SK-N-SH (cell line): ENCODE measurements at regions not wholly inside any gene's neighbourhood (a gene's known extent, or its start where the extent isn't known, plus 50 kb on each side); places are given as distances from the start of the nearest gene placed in this dataset.

Experiments used
- CTCF ChIA-PET: fragments of 300-600, 350-600 bp; formaldehyde crosslinking; extraction: SDS; loops from one replicate; lab custom pipeline; 2021; lab: Yijun Ruan, JAX
- POLR2A ChIA-PET: fragments of 350-600 bp; sonication (Branson Sonifier 250); formaldehyde crosslinking; extraction: SDS; loops from one replicate; lab custom pipeline; 2020; ENCODE audit warnings: antibody characterized with exemption, inconsistent platforms; lab: Yijun Ruan, JAX
- DNase-seq: peaks from one replicate; pipeline ENCODE4 v3.0.0; 2012
- H2AFZ ChIP-seq: fragments of 200-600 bp; sonication (generic); 2 replicates; pipeline ENCODE4 v1.8.1; 2016; ENCODE audit warnings: antibody characterized with exemption, mild to moderate bottlenecking, low read depth
- H3F3A ChIP-seq: fragments of 200-600 bp; sonication (generic); replicated peaks from 2 replicates; pipeline ENCODE3; 2016; ENCODE audit warnings: antibody characterized with exemption, mild to moderate bottlenecking; ENCODE audit not compliant: insufficient read depth
- H3K27ac ChIP-seq, 2 experiments: fragments of 200-500 bp in 1 of 2; fragments of 200-600 bp in 1 of 2; sonication (Bioruptor generic) in 1 of 2; sonication (generic), shearing (Covaris generic) in 1 of 2; 2 replicates each; pipeline versions ENCODE4 v1.5.1 to v1.6.1; 2014 to 2016; ENCODE audit warnings: low read depth in 2 of 2, inconsistent platforms in 1 of 2, low read length in 1 of 2, mild to moderate bottlenecking in 1 of 2, mixed read lengths in 1 of 2
- H3K27me3 ChIP-seq: fragments of 200-600 bp; sonication (generic), shearing (Covaris generic); 2 replicates; pipeline ENCODE4 v1.6.1; 2016; ENCODE audit warnings: mixed run types; ENCODE audit not compliant: insufficient read depth
- H3K36me3 ChIP-seq, 2 experiments: fragments of 200-500 bp in 1 of 2; fragments of 200-600 bp in 1 of 2; sonication (Bioruptor generic) in 1 of 2; sonication (generic) in 1 of 2; replicated peaks in 1 of 2; 2 replicates each; pipeline versions ENCODE3 to v1.5.1; 2014 to 2016; ENCODE audit warnings: low read length in 1 of 2, mild to moderate bottlenecking in 1 of 2; ENCODE audit not compliant: insufficient read depth in 2 of 2, control insufficient read depth in 1 of 2
- H3K4me1 ChIP-seq, 2 experiments: fragments of 200-500 bp in 1 of 2; fragments of 200-600 bp in 1 of 2; sonication (Bioruptor generic) in 1 of 2; sonication (generic), shearing (Covaris generic) in 1 of 2; 2 replicates each; pipeline versions ENCODE4 v1.5.1 to v1.6.1; 2014 to 2016; ENCODE audit warnings: low read depth in 1 of 2, low read length in 1 of 2, mixed run types in 1 of 2; ENCODE audit not compliant: insufficient read depth in 2 of 2, control insufficient read depth in 1 of 2
- H3K4me2 ChIP-seq: fragments of 200-600 bp; sonication (generic), shearing (Covaris generic); 2 replicates; pipeline ENCODE4 v1.6.1; 2017; ENCODE audit warnings: mixed run types
- H3K4me3 ChIP-seq, 2 experiments: fragments of 200-500 bp in 1 of 2; fragments of 200-600 bp in 1 of 2; sonication (Bioruptor generic) in 1 of 2; sonication (generic), shearing (Covaris generic) in 1 of 2; 2 replicates each; pipeline versions ENCODE4 v1.5.1 to v1.8.1; 2014 to 2016; ENCODE audit warnings: low read depth in 2 of 2, inconsistent platforms in 1 of 2, low read length in 1 of 2, mild to moderate bottlenecking in 1 of 2, mixed read lengths in 1 of 2, moderate library complexity in 1 of 2
- H3K79me2 ChIP-seq: fragments of 200-600 bp; sonication (generic); 2 replicates; pipeline ENCODE4 v1.8.1; 2017; ENCODE audit warnings: mild to moderate bottlenecking; ENCODE audit not compliant: insufficient read depth
- H3K9ac ChIP-seq: fragments of 200-600 bp; sonication (generic); 2 replicates; pipeline ENCODE4 v1.6.1; 2017; ENCODE audit warnings: mixed run types
- H3K9me2 ChIP-seq: fragments of 200-600 bp; sonication (generic); 2 replicates; pipeline ENCODE4 v1.6.1; 2017; ENCODE audit warnings: mixed run types
- H3K9me3 ChIP-seq: fragments of 200-600 bp; sonication (generic); 2 replicates; pipeline ENCODE4 v1.6.1; 2017; ENCODE audit warnings: mixed run types, mild to moderate bottlenecking, moderate library complexity
- H4K20me1 ChIP-seq: fragments of 200-600 bp; sonication (generic); 2 replicates; pipeline ENCODE4 v1.6.1; 2017; ENCODE audit warnings: mild to moderate bottlenecking, mixed run types; ENCODE audit not compliant: insufficient read depth
- EZH2phosphoT487 ChIP-seq: fragments of 200-600 bp; sonication (generic); IDR thresholded peaks from 2 replicates; pipeline ENCODE4 v1.6.1; 2017; ENCODE audit warnings: low read depth, mixed run types, mild to moderate bottlenecking, antibody characterized with exemption, moderate library complexity, borderline replicate concordance
- MXI1 ChIP-seq: IDR thresholded peaks from 2 replicates; pipeline ENCODE4 v1.6.1; 2012; ENCODE audit warnings: mild to moderate bottlenecking, low read depth, low read length, improper control_type of control experiment
- NRF1 ChIP-seq: IDR thresholded peaks from 2 replicates; pipeline ENCODE4 v1.6.1; 2012; ENCODE audit warnings: low read depth, mild to moderate bottlenecking, low read length
- POLR2AphosphoS5 ChIP-seq: IDR thresholded peaks from 2 replicates; pipeline ENCODE4 v1.6.1; 2012; ENCODE audit warnings: low read depth, low read length
- RCOR1 ChIP-seq: fragments of 150-350 bp; IDR thresholded peaks from 2 replicates; pipeline ENCODE4 v1.6.1; 2017; ENCODE audit warnings: antibody characterized with exemption, low read length
- SIN3A ChIP-seq: IDR thresholded peaks from 2 replicates; pipeline ENCODE4 v1.6.1; 2012; ENCODE audit warnings: low read depth, mild to moderate bottlenecking, low read length, moderate library complexity, borderline replicate concordance
- SMC3 ChIP-seq: IDR thresholded peaks from 2 replicates; pipeline ENCODE4 v1.6.1; 2012; ENCODE audit warnings: low read depth, low read length, improper control_type of control experiment
- TEAD4 ChIP-seq: IDR thresholded peaks from 2 replicates; pipeline ENCODE4 v1.4.0; 2012; ENCODE audit warnings: mild to moderate bottlenecking, borderline replicate concordance; ENCODE audit not compliant: insufficient read depth
- YY1 ChIP-seq: IDR thresholded peaks from 2 replicates; pipeline ENCODE4 v1.4.0; 2012; ENCODE audit warnings: low read depth, mild to moderate bottlenecking
- WGBS: methylation state at CpG from one replicate; pipeline ENCODE4 v1.1.6; 2017; ENCODE audit warnings: low lambda C conversion rate; 5-methylcytosine and 5-hydroxymethylcytosine counted together
- TF ChIP-seq, protein P1 (sequence below): fragments of 150-350 bp; IDR thresholded peaks from 2 replicates; pipeline ENCODE4 v1.6.1; 2016; ENCODE audit warnings: mild to moderate bottlenecking, low read depth, low read length
- TF ChIP-seq, protein P2 (sequence below): fragments of 200-600 bp; sonication (generic); IDR thresholded peaks from 2 replicates; pipeline ENCODE4 v1.6.1; 2017; ENCODE audit warnings: antibody characterized with exemption, mild to moderate bottlenecking, moderate library complexity
- TF ChIP-seq, protein P3 (sequence below): fragments of 150-350 bp; IDR thresholded peaks from 2 replicates; pipeline ENCODE4 v1.6.1; 2017; ENCODE audit warnings: antibody characterized with exemption, low read length, low read depth, borderline replicate concordance
- TF ChIP-seq, protein P4 (sequence below): IDR thresholded peaks from 2 replicates; pipeline ENCODE4 v1.4.0; 2012; ENCODE audit warnings: low read depth
- TF ChIP-seq, protein P5 (sequence below): IDR thresholded peaks from 2 replicates; pipeline ENCODE4; 2012

DNA sequence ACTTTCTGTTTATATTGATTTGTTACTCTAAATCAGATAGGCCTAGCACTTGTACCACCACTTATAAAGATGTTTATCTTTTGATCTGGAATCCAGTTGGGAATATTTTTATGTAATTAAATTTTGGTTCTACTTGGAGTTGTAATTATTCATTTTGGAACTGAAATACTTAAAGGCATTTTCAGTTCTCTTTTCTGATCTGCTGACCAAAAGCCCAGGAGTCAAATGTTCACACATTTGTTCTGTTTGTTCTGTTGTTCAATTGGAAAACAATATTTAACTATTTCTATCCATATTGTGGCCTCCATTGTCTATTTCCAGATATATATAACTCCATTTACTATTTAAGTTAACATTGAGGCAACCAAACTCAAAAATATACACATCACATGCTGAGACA is 912.4 kb upstream of the EPHA6 start:
- Histone ChIP-seq H3K4me2 (no peak overlapping the region), H3K9me2 (no peaks in the 10 kb centered on the region), H3K4me1 (no peaks in the 10 kb centered on the region), H3F3A (no peaks in the 10 kb centered on the region), H2AFZ (no peak overlapping the region), H4K20me1 (no peaks in the 10 kb centered on the region), H3K4me3 (no peak overlapping the region), H3K79me2 (no peaks in the 10 kb centered on the region), H3K9me3 (no peaks in the 10 kb centered on the region), H3K27ac (no peak overlapping the region), H3K36me3 (no peaks in the 10 kb centered on the region)
- POLR2A ChIA-PET, result no interaction called here
- CTCF ChIA-PET, result no interaction called here
- TF ChIP-seq EZH2phosphoT487, result no peak
- TF ChIP-seq, all 33 proteins: peak for 0
- Histone ChIP-seq H3K9ac (no peak overlapping the region), H3K27me3 (no peaks in the 10 kb centered on the region)
- DNase-seq, result no peak

DNA sequence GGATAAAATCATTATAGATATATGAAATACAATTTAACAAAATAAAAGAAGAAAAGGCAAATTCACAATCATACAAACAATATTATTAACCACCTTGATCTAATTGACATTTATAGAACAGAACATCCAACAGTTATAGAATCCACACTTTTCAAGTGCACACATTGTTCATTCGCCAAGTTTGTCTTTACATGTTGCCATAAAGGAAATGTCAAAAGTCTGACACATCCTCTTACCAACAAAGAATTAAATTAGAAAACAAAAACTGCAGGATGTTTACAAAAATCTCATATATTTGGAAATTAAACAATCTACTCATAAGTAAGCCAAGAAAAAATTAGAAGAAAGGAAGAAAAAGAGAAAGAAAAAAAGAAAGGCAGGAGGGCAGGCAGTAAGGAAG is 909.2 kb upstream of the EPHA6 start:
- H3K4me3 ChIP-seq, result no peak overlapping the region
- CTCF ChIA-PET, result no interaction called here
- H3K9ac ChIP-seq, result no peak overlapping the region
- no peaks in the 10 kb centered on the region for H3K9me3 ChIP-seq
- no peak overlapping the region for H3K27ac ChIP-seq
- H3K79me2 ChIP-seq, result no peaks in the 10 kb centered on the region
- H3K4me1 ChIP-seq, result no peaks in the 10 kb centered on the region
- H3K36me3 ChIP-seq, result no peaks in the 10 kb centered on the region
- no peaks in the 10 kb centered on the region for H3K27me3 ChIP-seq
- DNase-seq, result no peak
- TF ChIP-seq TEAD4 (no peak), NRF1 (no peak), YY1 (no peak), RCOR1 (no peak), SMC3 (no peak), MXI1 (no peak), SIN3A (no peak), POLR2AphosphoS5 (no peak)
- TF ChIP-seq, protein P1, sequence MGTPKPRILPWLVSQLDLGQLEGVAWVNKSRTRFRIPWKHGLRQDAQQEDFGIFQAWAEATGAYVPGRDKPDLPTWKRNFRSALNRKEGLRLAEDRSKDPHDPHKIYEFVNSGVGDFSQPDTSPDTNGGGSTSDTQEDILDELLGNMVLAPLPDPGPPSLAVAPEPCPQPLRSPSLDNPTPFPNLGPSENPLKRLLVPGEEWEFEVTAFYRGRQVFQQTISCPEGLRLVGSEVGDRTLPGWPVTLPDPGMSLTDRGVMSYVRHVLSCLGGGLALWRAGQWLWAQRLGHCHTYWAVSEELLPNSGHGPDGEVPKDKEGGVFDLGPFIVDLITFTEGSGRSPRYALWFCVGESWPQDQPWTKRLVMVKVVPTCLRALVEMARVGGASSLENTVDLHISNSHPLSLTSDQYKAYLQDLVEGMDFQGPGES, result no peak
- TF ChIP-seq, protein P2, sequence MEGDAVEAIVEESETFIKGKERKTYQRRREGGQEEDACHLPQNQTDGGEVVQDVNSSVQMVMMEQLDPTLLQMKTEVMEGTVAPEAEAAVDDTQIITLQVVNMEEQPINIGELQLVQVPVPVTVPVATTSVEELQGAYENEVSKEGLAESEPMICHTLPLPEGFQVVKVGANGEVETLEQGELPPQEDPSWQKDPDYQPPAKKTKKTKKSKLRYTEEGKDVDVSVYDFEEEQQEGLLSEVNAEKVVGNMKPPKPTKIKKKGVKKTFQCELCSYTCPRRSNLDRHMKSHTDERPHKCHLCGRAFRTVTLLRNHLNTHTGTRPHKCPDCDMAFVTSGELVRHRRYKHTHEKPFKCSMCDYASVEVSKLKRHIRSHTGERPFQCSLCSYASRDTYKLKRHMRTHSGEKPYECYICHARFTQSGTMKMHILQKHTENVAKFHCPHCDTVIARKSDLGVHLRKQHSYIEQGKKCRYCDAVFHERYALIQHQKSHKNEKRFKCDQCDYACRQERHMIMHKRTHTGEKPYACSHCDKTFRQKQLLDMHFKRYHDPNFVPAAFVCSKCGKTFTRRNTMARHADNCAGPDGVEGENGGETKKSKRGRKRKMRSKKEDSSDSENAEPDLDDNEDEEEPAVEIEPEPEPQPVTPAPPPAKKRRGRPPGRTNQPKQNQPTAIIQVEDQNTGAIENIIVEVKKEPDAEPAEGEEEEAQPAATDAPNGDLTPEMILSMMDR, result no peak
- TF ChIP-seq, protein P3, sequence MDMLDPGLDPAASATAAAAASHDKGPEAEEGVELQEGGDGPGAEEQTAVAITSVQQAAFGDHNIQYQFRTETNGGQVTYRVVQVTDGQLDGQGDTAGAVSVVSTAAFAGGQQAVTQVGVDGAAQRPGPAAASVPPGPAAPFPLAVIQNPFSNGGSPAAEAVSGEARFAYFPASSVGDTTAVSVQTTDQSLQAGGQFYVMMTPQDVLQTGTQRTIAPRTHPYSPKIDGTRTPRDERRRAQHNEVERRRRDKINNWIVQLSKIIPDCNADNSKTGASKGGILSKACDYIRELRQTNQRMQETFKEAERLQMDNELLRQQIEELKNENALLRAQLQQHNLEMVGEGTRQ, result no peak
- TF ChIP-seq, protein P4, sequence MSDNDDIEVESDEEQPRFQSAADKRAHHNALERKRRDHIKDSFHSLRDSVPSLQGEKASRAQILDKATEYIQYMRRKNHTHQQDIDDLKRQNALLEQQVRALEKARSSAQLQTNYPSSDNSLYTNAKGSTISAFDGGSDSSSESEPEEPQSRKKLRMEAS, result no peak
- TF ChIP-seq, protein P5, sequence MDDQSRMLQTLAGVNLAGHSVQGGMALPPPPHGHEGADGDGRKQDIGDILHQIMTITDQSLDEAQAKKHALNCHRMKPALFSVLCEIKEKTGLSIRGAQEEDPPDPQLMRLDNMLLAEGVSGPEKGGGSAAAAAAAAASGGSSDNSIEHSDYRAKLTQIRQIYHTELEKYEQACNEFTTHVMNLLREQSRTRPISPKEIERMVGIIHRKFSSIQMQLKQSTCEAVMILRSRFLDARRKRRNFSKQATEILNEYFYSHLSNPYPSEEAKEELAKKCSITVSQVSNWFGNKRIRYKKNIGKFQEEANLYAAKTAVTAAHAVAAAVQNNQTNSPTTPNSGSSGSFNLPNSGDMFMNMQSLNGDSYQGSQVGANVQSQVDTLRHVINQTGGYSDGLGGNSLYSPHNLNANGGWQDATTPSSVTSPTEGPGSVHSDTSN, result no peak
- no peaks in the 10 kb centered on the region for H4K20me1 ChIP-seq
- peaks cover 4% of the 10 kb centered on the region for H3F3A ChIP-seq
- H3K4me2 ChIP-seq, result no peak overlapping the region
- WGBS, result 12% methylated on average over 1 of the region's 1 CpG
- H2AFZ ChIP-seq, result 0 out of 2 replicates have a peak overlapping the region, but pooled peaks have one; percentile 69
- H3K9me2 ChIP-seq, result no peaks in the 10 kb centered on the region
- POLR2A ChIA-PET, result no interaction called here
